ENCODE measurements at regions not wholly inside any gene's neighbourhood (a gene's known extent, or its start where the extent isn't known, plus 50 kb on each side); places are given as distances from the start of the nearest gene placed in this dataset.
"Not testable (repeated sequence)": the region's sequence is repeated elsewhere in the genome, so short reads cannot be mapped to it uniquely, and the experiment has no call there.

DNA sequence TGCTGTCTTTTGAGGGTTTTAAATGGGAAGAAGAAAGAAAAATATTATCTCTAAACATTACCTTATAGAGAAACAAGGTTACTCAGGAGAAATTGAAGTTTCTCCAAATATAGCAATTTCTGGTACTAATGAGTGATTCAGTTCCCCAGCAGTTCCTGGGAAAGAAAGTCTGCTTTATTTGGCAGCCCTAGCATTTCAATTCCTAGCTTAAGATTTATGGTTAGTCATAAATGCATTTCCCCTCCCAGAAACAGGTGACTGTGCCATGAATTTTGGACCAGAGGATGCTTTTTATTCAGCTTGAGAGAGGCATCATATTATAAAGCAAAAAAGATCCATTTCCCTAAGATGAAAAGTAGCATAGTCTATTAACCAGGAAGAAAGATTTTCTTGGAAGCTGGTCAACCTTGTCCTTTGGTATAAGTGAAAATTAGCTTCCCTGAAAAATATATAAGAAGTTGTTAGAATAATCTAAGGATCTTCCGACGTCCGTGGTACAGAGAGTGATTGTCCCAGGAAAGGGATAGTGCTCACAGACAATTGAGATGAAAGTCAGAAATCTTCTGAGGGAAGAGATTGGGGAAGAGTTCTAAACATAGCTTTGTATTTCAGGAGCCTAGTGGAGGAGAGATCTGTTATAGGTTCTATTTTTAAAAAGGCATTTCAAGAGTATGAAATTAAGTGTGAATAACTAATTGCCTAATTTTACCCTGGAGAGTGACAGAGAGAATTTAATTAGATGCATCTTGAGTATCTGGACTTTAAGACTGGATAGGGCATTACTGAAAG lies 164.9 kb downstream of the ESM1 start:
- no peak for DNase-seq

GRCh38 chr5:54807421-54807820 lies 178.0 kb downstream of the ESM1 start:
- no peak for DNase-seq

GRCh38 chr5:54804521-54804920 lies 180.9 kb downstream of the ESM1 start:
- DNase-seq, result no peak

GRCh38 chr5:54804086-54804485 lies 181.3 kb downstream of the ESM1 start:
- DNase-seq, result no peak

- DNase-seq, result no peak
Measured at GRCh38 chr5:54803471-54804011, 181.9 kb downstream of the ESM1 start.

GRCh38 chr5:54799645-54800044 lies 185.7 kb downstream of the ESM1 start:
- DNase-seq, result no peak

DNA sequence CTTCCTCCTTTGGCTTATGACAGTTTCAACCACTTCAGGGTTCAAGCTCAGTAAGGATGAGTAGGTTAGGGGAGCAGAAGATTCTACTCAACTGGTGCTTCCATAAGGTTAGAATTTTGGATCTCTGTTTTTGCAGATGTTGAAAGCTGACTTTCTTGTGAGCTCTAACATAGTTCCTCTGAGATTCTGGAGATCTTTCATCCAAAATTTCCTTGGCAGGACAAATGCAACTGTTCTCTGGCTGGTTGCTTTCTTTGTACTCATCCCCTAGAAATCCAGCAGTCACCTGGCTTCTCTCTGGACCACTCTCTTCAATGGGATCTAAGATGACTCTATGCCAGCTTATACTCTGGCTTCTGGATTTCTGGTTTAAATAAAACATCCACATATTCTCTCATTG lies 189.6 kb downstream of the ESM1 start:
- DNase-seq, result no peak

DNA sequence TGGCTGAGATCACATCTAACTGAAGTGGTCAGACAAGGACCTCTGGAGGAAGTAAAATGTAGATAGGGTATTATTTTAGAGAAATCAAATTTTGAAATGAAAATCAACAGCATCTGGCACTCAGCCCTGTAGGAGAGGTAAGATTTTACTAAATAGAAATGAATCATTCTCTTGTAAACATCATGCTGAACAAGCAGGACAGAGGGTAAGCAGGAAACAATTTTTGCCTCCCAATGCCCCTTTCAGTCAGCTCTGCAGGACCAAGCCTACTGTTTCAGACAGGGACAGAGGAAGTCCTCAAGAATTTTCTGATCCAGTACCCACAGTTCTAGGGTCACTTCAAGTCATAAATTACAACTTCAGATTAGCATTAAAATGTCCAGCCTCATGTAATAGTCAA lies 190.1 kb downstream of the ESM1 start:
- DNase-seq, result no peak

GRCh38 chr5:54794135-54794975 lies 191.0 kb downstream of the ESM1 start:
- no peak for DNase-seq

DNA sequence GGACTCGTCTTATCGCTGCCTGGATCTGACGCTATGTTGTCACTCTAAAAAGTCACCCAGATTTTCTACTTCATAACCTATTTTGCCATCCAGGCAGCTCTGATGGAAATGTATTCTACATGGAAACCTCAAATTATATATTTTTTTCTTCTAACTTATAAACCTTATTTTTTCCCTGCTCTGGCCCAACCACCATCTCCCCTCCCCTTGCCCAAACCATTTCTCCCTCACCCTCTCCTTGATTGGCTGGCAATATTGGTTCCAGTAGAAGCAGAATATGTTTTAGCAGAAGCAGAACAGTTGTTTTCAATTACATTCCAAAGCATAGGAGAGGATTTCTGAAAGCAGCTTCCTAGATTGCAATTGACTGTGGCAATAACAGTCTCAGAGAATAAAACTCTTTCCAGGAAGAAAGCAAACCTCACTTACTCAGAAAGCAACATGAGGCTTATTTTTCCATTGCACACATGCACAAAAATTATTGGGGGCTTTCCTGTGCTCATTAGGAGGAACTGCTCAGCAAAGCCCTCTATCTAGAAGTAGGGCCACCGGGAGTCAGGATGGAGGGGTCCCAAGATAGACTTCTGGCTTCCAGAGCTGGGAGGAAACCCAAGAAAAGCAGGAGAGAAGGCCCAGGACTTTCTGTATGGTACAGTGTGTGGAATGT lies 191.8 kb downstream of the ESM1 start:
- DNase-seq, result no peak

DNA sequence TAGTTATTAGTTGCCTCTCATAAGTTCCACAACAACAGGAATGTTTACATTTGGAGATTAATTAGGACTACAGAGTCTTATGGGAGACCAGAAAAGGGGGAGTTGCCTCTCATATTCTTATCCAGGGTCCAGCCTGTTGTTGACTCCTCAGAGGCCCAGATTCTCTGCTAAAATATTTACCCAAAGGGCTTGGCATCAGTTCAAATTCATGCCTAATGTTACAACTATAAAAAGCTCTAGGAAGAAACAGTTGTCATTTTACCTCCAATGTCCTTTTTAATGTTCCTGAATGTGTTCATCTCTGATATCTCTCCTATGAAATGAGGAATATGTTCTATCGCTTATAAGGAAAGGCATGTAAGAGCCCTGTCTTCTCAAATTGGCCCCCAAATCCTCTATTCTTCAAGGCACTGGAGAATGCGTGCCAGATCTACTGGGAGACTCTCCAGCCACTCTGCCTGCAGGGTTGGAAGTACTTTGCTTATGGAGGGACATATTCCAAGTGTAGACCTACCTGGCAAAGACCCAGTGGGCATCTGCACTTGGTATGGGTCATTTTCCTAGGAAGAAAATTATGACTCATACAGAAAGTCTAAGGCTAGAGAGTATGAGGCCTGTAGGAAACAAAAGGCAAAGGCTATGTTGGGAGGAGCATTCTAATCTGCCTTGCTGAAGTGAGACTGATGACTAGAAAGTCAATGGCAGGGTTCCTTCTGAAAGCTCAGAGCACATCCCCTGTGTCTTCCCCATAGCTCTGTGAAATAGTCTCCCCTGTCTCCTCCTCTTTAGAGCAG lies 192.6 kb downstream of the ESM1 start:
- no peak for DNase-seq

GRCh38 chr5:54787910-54788309 lies 197.5 kb downstream of the ESM1 start:
- not testable (repeated sequence) for DNase-seq

- no peak for DNase-seq
Measured at GRCh38 chr5:54785729-54786591, 199.4 kb downstream of the ESM1 start.

GRCh38 chr5:54778783-54779182 lies 206.6 kb downstream of the ESM1 start:
- DNase-seq, result no peak

DNA sequence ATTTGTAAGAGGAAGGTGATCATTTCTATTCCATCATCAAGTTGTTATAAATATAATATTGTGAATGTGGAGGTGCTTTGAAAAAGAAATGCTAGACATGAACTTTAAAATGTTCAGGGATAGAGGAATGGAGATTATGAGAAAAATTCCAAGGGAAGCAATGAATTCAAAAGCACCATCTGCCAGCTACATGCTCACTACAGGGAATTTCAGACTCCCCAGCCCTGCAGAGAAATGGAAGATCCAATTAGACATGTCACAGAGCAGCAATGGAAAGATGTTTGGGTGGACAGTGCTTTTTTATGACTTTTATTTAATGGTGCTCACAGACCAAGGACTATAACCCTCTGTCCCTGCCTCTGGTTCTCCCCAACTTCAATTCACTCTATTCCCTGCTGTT lies 209.7 kb downstream of the ESM1 start:
- DNase-seq, result no peak

- no peak for DNase-seq
Measured at GRCh38 chr5:54774281-54775170, 210.9 kb downstream of the ESM1 start.

GRCh38 chr5:54772684-54773083 lies 212.7 kb downstream of the ESM1 start:
- no peak for DNase-seq

DNA sequence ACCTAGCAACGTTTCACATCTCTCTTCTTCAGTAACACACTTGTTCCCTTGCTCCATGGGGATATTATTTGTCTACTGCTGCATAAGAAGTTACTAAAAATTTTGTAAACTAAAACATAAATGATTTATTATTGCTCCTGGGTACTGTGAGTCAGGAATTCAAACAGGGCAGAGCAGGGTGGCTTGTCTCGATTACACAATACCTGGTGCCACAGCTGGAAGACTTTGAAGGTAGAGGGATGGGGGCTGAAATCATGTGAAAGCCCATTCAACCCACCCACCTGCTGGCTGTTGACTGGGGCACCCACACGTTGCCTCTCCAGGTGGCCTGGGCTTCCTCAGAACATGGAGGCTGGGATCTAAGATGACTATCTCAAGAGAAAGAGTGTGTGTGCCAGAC lies 213.2 kb downstream of the ESM1 start:
- DNase-seq, result no peak

DNA sequence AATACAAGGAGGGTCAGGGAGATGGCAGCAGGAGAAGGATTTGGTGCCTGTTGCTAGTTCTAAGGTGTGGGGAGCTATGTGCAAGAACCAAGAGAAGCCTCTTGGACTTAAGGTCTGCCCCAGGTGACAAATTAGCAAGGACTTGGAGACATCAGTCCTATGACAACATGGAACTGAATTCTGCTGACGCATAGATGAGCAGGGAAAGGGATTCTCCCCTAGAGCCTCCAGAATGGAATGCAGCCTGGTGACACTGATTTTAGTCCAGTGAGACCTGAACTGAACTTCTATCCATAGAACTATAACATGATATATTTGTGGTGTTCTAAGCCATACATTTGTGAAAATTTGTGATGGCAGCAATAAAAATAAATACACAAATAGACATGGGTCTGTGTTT lies 215.6 kb downstream of the ESM1 start:
- no peak for DNase-seq

DNA sequence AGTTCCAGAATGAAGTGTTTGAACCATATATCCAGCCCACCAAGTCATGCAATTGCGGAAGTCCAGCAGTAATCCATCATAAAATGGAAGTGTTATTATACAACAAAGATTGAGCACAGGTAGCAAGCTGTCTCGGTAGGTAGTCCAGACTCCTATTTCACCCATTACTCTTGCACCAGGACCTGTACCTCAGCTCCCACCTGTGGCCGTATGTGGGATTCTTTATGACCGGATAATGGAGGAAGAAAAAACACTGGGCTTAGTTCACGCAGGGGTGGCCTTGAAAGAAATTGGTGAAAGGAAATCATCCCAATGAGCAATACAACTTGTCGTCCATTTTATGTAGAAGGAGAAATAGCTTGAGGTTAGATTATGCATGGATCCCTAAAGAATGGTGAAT lies 216.3 kb downstream of the ESM1 start:
- no peak for DNase-seq

DNA sequence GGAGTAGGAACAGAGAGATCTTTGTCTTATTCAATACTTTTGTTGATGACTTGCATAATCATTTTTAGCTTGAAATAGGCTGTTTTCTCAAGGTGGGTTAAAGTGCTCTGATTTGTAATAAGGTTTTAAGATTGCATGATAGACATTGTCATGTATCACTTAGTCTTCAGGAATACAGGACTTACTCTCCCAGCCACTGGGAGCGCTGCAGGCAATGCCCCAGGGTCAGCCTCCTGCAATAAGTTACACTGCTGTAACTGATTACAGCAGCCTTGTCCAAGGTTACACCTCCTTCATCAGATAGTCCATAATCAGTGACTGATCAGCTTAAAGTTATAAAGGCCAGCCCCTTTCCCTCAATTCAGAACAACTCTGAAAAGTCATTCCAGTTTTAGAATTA lies 218.6 kb downstream of the ESM1 start:
- no peak for DNase-seq

All from stimulated activated CD4-positive, alpha-beta T cell treated with anti-CD3 and anti-CD28 coated beads, Interleukin-1b, Interleukin-23, amount 100 ng/mL, for 48 hours (primary cell).